Keratinocyte (primary cell): ENCODE measurements at regions not wholly inside any gene's neighbourhood (a gene's known extent, or its start where the extent isn't known, plus 50 kb on each side); places are given as distances from the start of the nearest gene placed in this dataset.

Experiments used
- DNase-seq: peaks from one replicate; pipeline ENCODE4 v3.0.0-alpha.2; 2011; ENCODE audit warnings: low read depth, missing footprints, low spot score
- FAIRE-seq: peaks from 2 replicates; lab custom pipeline; 2011; peaks lifted over from hg19 to GRCh38; lab: Jason Lieb, UNC
- H2AFZ ChIP-seq: 2 replicates; pipeline ENCODE4 v1.6.0; 2012; ENCODE audit warnings: low read length, control low read depth, inconsistent platforms; ENCODE audit not compliant: control insufficient read depth
- H3K27ac ChIP-seq: 2 replicates; pipeline ENCODE4 v1.5.1; 2011; ENCODE audit warnings: low read length; ENCODE audit not compliant: control insufficient read depth, insufficient read depth
- H3K27me3 ChIP-seq: 3 replicates; pipeline ENCODE4 v1.6.0; 2011; ENCODE audit warnings: low read length; ENCODE audit not compliant: control insufficient read depth, insufficient read depth; ENCODE audit errors: extremely low read depth
- H3K36me3 ChIP-seq, 2 experiments: 2 replicates in 1 of 2; 3 replicates in 1 of 2; pipeline ENCODE4 v1.5.1; 2011; ENCODE audit warnings: low read length in 2 of 2, mild to moderate bottlenecking in 1 of 2; ENCODE audit not compliant: control insufficient read depth in 2 of 2, insufficient read depth in 2 of 2; ENCODE audit errors: extremely low read depth in 1 of 2
- H3K4me1 ChIP-seq: 3 replicates; pipeline ENCODE4 v1.5.1; 2011; ENCODE audit warnings: low read length; ENCODE audit not compliant: control insufficient read depth, insufficient read depth; ENCODE audit errors: extremely low read depth
- H3K4me2 ChIP-seq: 3 replicates; pipeline ENCODE4 v1.6.0; 2011; ENCODE audit warnings: low read depth, low read length; ENCODE audit not compliant: control insufficient read depth, insufficient read depth; ENCODE audit errors: extremely low read depth
- H3K4me3 ChIP-seq, 3 experiments: fragments of 200-600 bp in 1 of 3; sonication (generic) in 1 of 3; 2 replicates in 2 of 3; 3 replicates in 1 of 3; pipeline ENCODE4 v1.5.1; 2011 to 2016; ENCODE audit warnings: low read length in 3 of 3, mild to moderate bottlenecking in 3 of 3, control low read depth in 2 of 3, inconsistent platforms in 1 of 3, low read depth in 1 of 3, mixed read lengths in 1 of 3, mixed run types in 1 of 3, moderate library complexity in 1 of 3; ENCODE audit not compliant: control insufficient read depth in 2 of 3, insufficient read depth in 2 of 3; ENCODE audit errors: extremely low read depth in 1 of 3
- H3K79me2 ChIP-seq: 2 replicates; pipeline ENCODE4 v1.6.0; 2012; ENCODE audit warnings: low read length; ENCODE audit not compliant: control insufficient read depth, insufficient read depth
- H3K9ac ChIP-seq: 3 replicates; pipeline ENCODE4 v1.6.0; 2011; ENCODE audit warnings: low read length; ENCODE audit not compliant: control insufficient read depth, insufficient read depth; ENCODE audit errors: extremely low read depth
- H3K9me1 ChIP-seq: 3 replicates; pipeline ENCODE4 v1.6.0; 2011; ENCODE audit warnings: low read length; ENCODE audit not compliant: control insufficient read depth, insufficient read depth; ENCODE audit errors: extremely low read depth
- H3K9me3 ChIP-seq: 2 replicates; pipeline ENCODE4 v1.5.1; 2012; ENCODE audit warnings: low read depth, low read length; ENCODE audit not compliant: control insufficient read depth
- H4K20me1 ChIP-seq: 3 replicates; pipeline ENCODE4 v1.6.0; 2011; ENCODE audit warnings: low read length; ENCODE audit not compliant: control insufficient read depth, insufficient read depth; ENCODE audit errors: extremely low read depth
- EZH2 ChIP-seq: IDR thresholded peaks from one replicate; pipeline ENCODE4 v1.6.1; 2012; ENCODE audit warnings: inconsistent platforms, mild to moderate bottlenecking, low read length, moderate library complexity
- dilution Hi-C: fragments of 300-500 bp; cut with MboI; formaldehyde crosslinking; loops from one replicate; pipeline ENCODE4 v1.7.0; 2020; ENCODE audit warnings: low sequenced_read_pairs; ENCODE audit not compliant: extremely low pct_ligation_motif_present
- TF ChIP-seq, protein P1 (sequence below), 3 experiments: IDR thresholded peaks in 1 of 3; conservative IDR thresholded peaks in 1 of 3; optimal IDR thresholded peaks in 1 of 3; 2 replicates in 2 of 3; 3 replicates in 1 of 3; pipeline versions ENCODE3 to v1.5.1; 2011; ENCODE audit warnings: low read length in 3 of 3, mild to moderate bottlenecking in 3 of 3, moderate library complexity in 2 of 3, control low read depth in 1 of 3, inconsistent platforms in 1 of 3; ENCODE audit not compliant: insufficient read depth in 2 of 3; ENCODE audit errors: extremely low read depth in 1 of 3

DNA sequence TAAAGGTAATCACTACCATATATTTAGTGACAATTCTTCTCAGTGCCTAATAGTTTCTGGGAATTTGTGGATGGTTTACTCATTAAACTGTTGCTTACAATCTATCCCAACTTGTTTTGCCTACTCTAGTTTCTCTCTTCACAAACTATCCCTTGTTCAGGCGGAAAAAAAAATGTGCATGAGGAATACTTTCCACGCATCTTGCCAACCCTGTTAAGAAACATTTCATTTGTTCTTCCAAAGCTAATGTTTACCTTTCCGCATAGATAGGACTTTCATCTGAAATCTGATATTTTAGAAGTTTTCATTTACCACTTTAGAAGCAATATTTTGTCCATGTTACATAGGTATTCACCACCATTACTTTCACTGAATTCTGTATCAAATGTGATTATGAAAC, 191.9 kb downstream of the MDFIC start:
- no peak for FAIRE-seq
- dilution Hi-C loops: no loop called here
- no peaks in the 10 kb centered on the region for H3K4me1 ChIP-seq

DNA sequence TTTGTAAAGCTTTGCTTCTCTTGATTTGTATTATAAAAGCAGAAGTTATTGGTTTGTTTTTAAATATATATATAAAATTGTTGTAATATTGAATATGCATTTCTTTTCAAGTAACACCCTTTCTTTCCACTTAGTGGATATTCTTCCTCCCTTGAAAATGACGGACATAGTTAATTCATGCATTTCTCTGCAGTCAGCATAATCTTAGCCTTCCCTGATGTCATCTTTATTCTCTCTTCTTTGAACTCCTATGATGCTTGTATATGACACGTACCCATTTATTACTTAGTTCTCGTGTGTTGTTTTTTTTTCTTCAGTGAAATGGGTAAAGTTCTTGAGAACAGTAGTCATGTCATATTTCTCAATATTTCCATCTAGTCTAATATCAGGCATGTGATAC, 191.2 kb downstream of the MDFIC start:
- Histone ChIP-seq H3K79me2 (no peaks in the 10 kb centered on the region), H4K20me1 (no peaks in the 10 kb centered on the region), H3K4me1 (no peaks in the 10 kb centered on the region), H3K9ac (no peak overlapping the region), H3K4me2 (no peak overlapping the region), H3K9me3 (no peaks in the 10 kb centered on the region), H3K4me3 (no peak overlapping the region), H3K36me3 (no peaks in the 10 kb centered on the region), H3K9me1 (no peaks in the 10 kb centered on the region), H3K27me3 (no peaks in the 10 kb centered on the region), H2AFZ (no peak overlapping the region), H3K27ac (no peak overlapping the region)
- DNase-seq (no peak), FAIRE-seq (no peak)
- TF ChIP-seq, protein P1, sequence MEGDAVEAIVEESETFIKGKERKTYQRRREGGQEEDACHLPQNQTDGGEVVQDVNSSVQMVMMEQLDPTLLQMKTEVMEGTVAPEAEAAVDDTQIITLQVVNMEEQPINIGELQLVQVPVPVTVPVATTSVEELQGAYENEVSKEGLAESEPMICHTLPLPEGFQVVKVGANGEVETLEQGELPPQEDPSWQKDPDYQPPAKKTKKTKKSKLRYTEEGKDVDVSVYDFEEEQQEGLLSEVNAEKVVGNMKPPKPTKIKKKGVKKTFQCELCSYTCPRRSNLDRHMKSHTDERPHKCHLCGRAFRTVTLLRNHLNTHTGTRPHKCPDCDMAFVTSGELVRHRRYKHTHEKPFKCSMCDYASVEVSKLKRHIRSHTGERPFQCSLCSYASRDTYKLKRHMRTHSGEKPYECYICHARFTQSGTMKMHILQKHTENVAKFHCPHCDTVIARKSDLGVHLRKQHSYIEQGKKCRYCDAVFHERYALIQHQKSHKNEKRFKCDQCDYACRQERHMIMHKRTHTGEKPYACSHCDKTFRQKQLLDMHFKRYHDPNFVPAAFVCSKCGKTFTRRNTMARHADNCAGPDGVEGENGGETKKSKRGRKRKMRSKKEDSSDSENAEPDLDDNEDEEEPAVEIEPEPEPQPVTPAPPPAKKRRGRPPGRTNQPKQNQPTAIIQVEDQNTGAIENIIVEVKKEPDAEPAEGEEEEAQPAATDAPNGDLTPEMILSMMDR (optimal IDR thresholded peaks at IDR 0.05 in 1 of 3, IDR thresholded peaks at IDR 0.05 in 1 of 3, conservative IDR thresholded peaks at IDR 0.05 in 1 of 3; ENCODE audit: extremely low read depth in 1 of 3, insufficient read depth in 2 of 3, low read length in 3 of 3): no peak
- TF ChIP-seq EZH2: no peak
- dilution Hi-C loops: no loop called here

More for the DNA sequence above, 191.9 kb downstream of the MDFIC start:
- Histone ChIP-seq H3K36me3 (no peaks in the 10 kb centered on the region), H3K9me3 (no peaks in the 10 kb centered on the region), H3K4me3 (no peak overlapping the region), H3K27ac (no peak overlapping the region), H3K9ac (no peak overlapping the region), H4K20me1 (no peaks in the 10 kb centered on the region), H2AFZ (no peak overlapping the region), H3K4me2 (no peak overlapping the region), H3K9me1 (no peaks in the 10 kb centered on the region), H3K27me3 (no peaks in the 10 kb centered on the region), H3K79me2 (no peaks in the 10 kb centered on the region)
- TF ChIP-seq, protein P1 (optimal IDR thresholded peaks at IDR 0.05 in 1 of 3, IDR thresholded peaks at IDR 0.05 in 1 of 3, conservative IDR thresholded peaks at IDR 0.05 in 1 of 3; ENCODE audit: extremely low read depth in 1 of 3, insufficient read depth in 2 of 3, low read length in 3 of 3): no peak
- TF ChIP-seq EZH2: no peak
- no peak for DNase-seq
